ENCODE measurements at regions not wholly inside any gene's neighbourhood (a gene's known extent, or its start where the extent isn't known, plus 50 kb on each side); places are given as distances from the start of the nearest gene placed in this dataset.
A peak's percentile ranks its signal among the peaks of the same experiment; 100 is the strongest.

- H3K4me3 ChIP-seq (replicated peaks; ENCODE audit: low read depth, low read length): no peak overlapping the region
- TF ChIP-seq CTCF (IDR thresholded peaks at IDR 0.05; ENCODE audit: low read length, missing control alignments): no peak
- DNase-seq (ENCODE audit: low read depth): no peak
Measured at GRCh38 chr1:188432427-188432826, 1603.7 kb downstream of the PLA2G4A start.

GRCh38 chr1:188433425-188433824 lies 1604.7 kb downstream of the PLA2G4A start:
- no peak overlapping the region for H3K4me3 ChIP-seq (replicated peaks; ENCODE audit: low read depth, low read length)
- peak; percentile 10 for DNase-seq (ENCODE audit: low read depth)
- TF ChIP-seq CTCF (IDR thresholded peaks at IDR 0.05; ENCODE audit: low read length, missing control alignments): no peak

GRCh38 chr1:188444526-188444925 lies 1615.8 kb downstream of the PLA2G4A start:
- H3K4me3 ChIP-seq (replicated peaks; ENCODE audit: low read depth, low read length): no peak overlapping the region
- TF ChIP-seq CTCF (IDR thresholded peaks at IDR 0.05; ENCODE audit: low read length, missing control alignments): no peak
- DNase-seq (ENCODE audit: low read depth): no peak

GRCh38 chr1:188462837-188463236 lies 1634.1 kb downstream of the PLA2G4A start:
- no peak overlapping the region for H3K4me3 ChIP-seq (replicated peaks; ENCODE audit: low read depth, low read length)
- no peak for TF ChIP-seq CTCF (IDR thresholded peaks at IDR 0.05; ENCODE audit: low read length, missing control alignments)

GRCh38 chr1:188463919-188464318 lies 1635.2 kb downstream of the PLA2G4A start:
- no peak for DNase-seq (ENCODE audit: low read depth)
- no peak overlapping the region for H3K4me3 ChIP-seq (replicated peaks; ENCODE audit: low read depth, low read length)
- no peak for TF ChIP-seq CTCF (IDR thresholded peaks at IDR 0.05; ENCODE audit: low read length, missing control alignments)

More at GRCh38 chr1:188462837-188463236, 1634.1 kb downstream of the PLA2G4A start:
- no peak for DNase-seq (ENCODE audit: low read depth)

GRCh38 chr1:188466539-188466938 lies 1637.8 kb downstream of the PLA2G4A start:
- TF ChIP-seq CTCF (IDR thresholded peaks at IDR 0.05; ENCODE audit: low read length, missing control alignments): no peak
- no peak for DNase-seq (ENCODE audit: low read depth)

GRCh38 chr1:188476606-188477005 lies 1647.9 kb downstream of the PLA2G4A start:
- no peak overlapping the region for H3K4me3 ChIP-seq (replicated peaks; ENCODE audit: low read depth, low read length)
- no peak for TF ChIP-seq CTCF (IDR thresholded peaks at IDR 0.05; ENCODE audit: low read length, missing control alignments)
- peak; percentile 23 for DNase-seq (ENCODE audit: low read depth)

More at GRCh38 chr1:188466539-188466938, 1637.8 kb downstream of the PLA2G4A start:
- H3K4me3 ChIP-seq (replicated peaks; ENCODE audit: low read depth, low read length): no peak overlapping the region
